OCI-LY3 (cell line): ENCODE measurements at regions not wholly inside any gene's neighbourhood (a gene's known extent, or its start where the extent isn't known, plus 50 kb on each side); places are given as distances from the start of the nearest gene placed in this dataset.

Experiments used
- H2AFZ ChIP-seq: fragments of 200-600, 300-600 bp; shearing (Covaris generic); 2 replicates; pipeline ENCODE4 v1.6.0; 2014; ENCODE audit warnings: antibody characterized with exemption, low read depth, low read length
- H3K27ac ChIP-seq: fragments of 200-600, 300-600 bp; sonication (generic); 2 replicates; pipeline ENCODE4 v1.5.1; 2014; ENCODE audit warnings: mild to moderate bottlenecking, low read length, moderate library complexity, mixed read lengths
- H3K27me3 ChIP-seq: fragments of 200-600, 300-600 bp; sonication (generic); 2 replicates; pipeline ENCODE4 v1.6.1; 2014; ENCODE audit warnings: low read depth, low read length, mixed read lengths
- H3K36me3 ChIP-seq: fragments of 200-600, 300-600 bp; sonication (generic); replicated peaks from 2 replicates; pipeline ENCODE3; 2014; ENCODE audit warnings: low read depth, low read length, mixed read lengths
- H3K4me1 ChIP-seq: fragments of 300-600, 200-600 bp; sonication (generic); 2 replicates; pipeline ENCODE4 v1.6.1; 2014; ENCODE audit warnings: low read length, mixed read lengths
- H3K4me2 ChIP-seq: fragments of 200-600, 300-600 bp; sonication (generic); 2 replicates; pipeline ENCODE4 v1.6.1; 2014; ENCODE audit warnings: low read length, mixed read lengths
- H3K4me3 ChIP-seq: fragments of 300-600, 200-600 bp; sonication (generic); 2 replicates; pipeline ENCODE4 v1.5.1; 2014; ENCODE audit warnings: antibody characterized with exemption, mild to moderate bottlenecking, low read length, moderate library complexity
- H3K79me2 ChIP-seq: fragments of 300-600, 200-600 bp; shearing (Covaris generic); 2 replicates; pipeline ENCODE4 v1.6.1; 2014; ENCODE audit warnings: mild to moderate bottlenecking, low read length, mixed read lengths
- H3K9ac ChIP-seq: fragments of 300-600, 200-600 bp; shearing (Covaris generic); 2 replicates; pipeline ENCODE4 v1.6.0; 2014; ENCODE audit warnings: mild to moderate bottlenecking, low read length, moderate library complexity
- H3K9me3 ChIP-seq: fragments of 200-600, 300-600 bp; shearing (Covaris generic); 2 replicates; pipeline ENCODE4 v1.6.1; 2014; ENCODE audit warnings: low read length, mixed read lengths; ENCODE audit not compliant: insufficient read depth
- H4K20me1 ChIP-seq: fragments of 200-600, 300-600 bp; sonication (generic); 2 replicates; pipeline ENCODE4 v1.6.1; 2016; ENCODE audit warnings: low read length, mixed read lengths; ENCODE audit not compliant: insufficient read depth
- CTCF ChIP-seq: fragments of 200-600, 300-600 bp; sonication (generic); IDR thresholded peaks from 2 replicates; pipeline ENCODE4 v1.5.1; 2014; ENCODE audit warnings: antibody characterized with exemption, low read length, low read depth
- EZH2phosphoT487 ChIP-seq: fragments of 200-600 bp; shearing (Covaris generic); IDR thresholded peaks from 2 replicates; pipeline ENCODE4 v1.6.1; 2018; ENCODE audit warnings: antibody characterized with exemption, mixed run types, low read depth

GRCh38 chr13:21757763-21758162 is 86.9 kb downstream of the FGF9 start:
- no peaks in the 10 kb centered on the region for H3K9me3 ChIP-seq
- no peak overlapping the region for H3K9ac ChIP-seq
- no peak overlapping the region for H3K27ac ChIP-seq
- H3K36me3 ChIP-seq, result no peaks in the 10 kb centered on the region
- no peak for TF ChIP-seq EZH2phosphoT487
- TF ChIP-seq CTCF, result no peak
- no peaks in the 10 kb centered on the region for H3K79me2 ChIP-seq
- no peaks in the 10 kb centered on the region for H4K20me1 ChIP-seq
- no peaks in the 10 kb centered on the region for H3K27me3 ChIP-seq
- H3K4me3 ChIP-seq, result no peak overlapping the region
- H2AFZ ChIP-seq, result no peak overlapping the region
- no peak overlapping the region for H3K4me2 ChIP-seq
- no peaks in the 10 kb centered on the region for H3K4me1 ChIP-seq

- H3K4me1 ChIP-seq, result no peaks in the 10 kb centered on the region
- no peaks in the 10 kb centered on the region for H3K79me2 ChIP-seq
- no peaks in the 10 kb centered on the region for H3K36me3 ChIP-seq
- no peak for TF ChIP-seq CTCF
- no peak for TF ChIP-seq EZH2phosphoT487
- H3K4me2 ChIP-seq, result no peak overlapping the region
- no peak overlapping the region for H3K27ac ChIP-seq
- no peak overlapping the region for H2AFZ ChIP-seq
- no peak overlapping the region for H3K9ac ChIP-seq
- H4K20me1 ChIP-seq, result no peaks in the 10 kb centered on the region
- H3K4me3 ChIP-seq, result no peak overlapping the region
- no peaks in the 10 kb centered on the region for H3K27me3 ChIP-seq
- H3K9me3 ChIP-seq, result no peaks in the 10 kb centered on the region
Observed at GRCh38 chr13:21758441-21758840, 87.6 kb downstream of the FGF9 start.

GRCh38 chr13:21759463-21759862 is 88.6 kb downstream of the FGF9 start:
- Histone ChIP-seq H2AFZ (no peak overlapping the region), H3K9me3 (no peaks in the 10 kb centered on the region), H3K4me2 (no peak overlapping the region), H3K36me3 (no peaks in the 10 kb centered on the region), H3K4me3 (no peak overlapping the region), H3K27me3 (no peaks in the 10 kb centered on the region), H3K4me1 (no peaks in the 10 kb centered on the region), H3K9ac (no peak overlapping the region), H3K27ac (no peak overlapping the region), H4K20me1 (no peaks in the 10 kb centered on the region), H3K79me2 (no peaks in the 10 kb centered on the region)
- TF ChIP-seq EZH2phosphoT487, result no peak
- no peak for TF ChIP-seq CTCF

- H3K4me3 ChIP-seq, result no peak overlapping the region
- H2AFZ ChIP-seq, result no peak overlapping the region
- no peak overlapping the region for H3K9ac ChIP-seq
Observed at GRCh38 chr13:21759911-21760310, 89.0 kb downstream of the FGF9 start.

More at GRCh38 chr13:21759911-21760310, 89.0 kb downstream of the FGF9 start:
- H3K79me2 ChIP-seq, result no peaks in the 10 kb centered on the region
- H3K27me3 ChIP-seq, result no peaks in the 10 kb centered on the region
- no peaks in the 10 kb centered on the region for H4K20me1 ChIP-seq
- H3K9me3 ChIP-seq, result no peaks in the 10 kb centered on the region
- H3K4me2 ChIP-seq, result no peak overlapping the region
- no peak overlapping the region for H3K27ac ChIP-seq
- no peaks in the 10 kb centered on the region for H3K4me1 ChIP-seq
- no peaks in the 10 kb centered on the region for H3K36me3 ChIP-seq
- TF ChIP-seq CTCF (no peak), EZH2phosphoT487 (no peak)
